Astrocyte of the cerebellum (primary cell): ENCODE measurements at regions not wholly inside any gene's neighbourhood (a gene's known extent, or its start where the extent isn't known, plus 50 kb on each side); places are given as distances from the start of the nearest gene placed in this dataset.

ENCODE experiments used
- DNase-seq: peaks from one replicate; pipeline ENCODE4 v3.0.0-alpha.2; 2011; ENCODE audit warnings: low read depth
- H3K4me3 ChIP-seq: 2 replicates; pipeline ENCODE4 v1.5.1; 2011; ENCODE audit warnings: mild to moderate bottlenecking, low read depth, low read length, moderate library complexity
- in situ Hi-C: cut with HindIII; loops from 2 replicates; pipeline ENCODE4 v1.10.0; 2017; ENCODE audit warnings: low sequenced_read_pairs
- TF ChIP-seq, protein P1 (sequence below): IDR thresholded peaks from 2 replicates; pipeline ENCODE4 v1.5.1; 2012; ENCODE audit warnings: low read length, low read depth, moderate library complexity, mild to moderate bottlenecking; ENCODE audit errors: missing control alignments

DNA sequence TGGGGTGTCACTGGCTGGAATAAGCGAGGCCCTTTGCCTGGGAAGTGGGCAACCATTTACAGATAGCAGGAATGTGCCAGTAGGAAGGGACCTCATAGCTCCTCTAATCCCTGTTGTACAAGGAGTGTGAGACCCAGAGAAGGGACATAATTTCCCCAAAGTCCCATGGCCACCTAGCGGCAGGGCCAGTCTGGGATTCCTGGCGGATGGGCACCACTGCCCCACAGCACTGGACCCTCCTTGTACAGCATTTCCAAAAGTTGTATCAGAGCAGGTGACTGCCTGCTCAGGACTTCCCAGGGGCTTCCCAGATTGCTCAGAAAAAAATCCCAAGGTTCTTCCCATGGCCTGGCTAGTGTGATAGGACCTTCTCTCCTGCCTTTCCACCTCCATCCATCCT is 185.8 kb downstream of the GLI2 start:
- H3K4me3 ChIP-seq: no peak overlapping the region
- DNase-seq: no peak
- TF ChIP-seq, protein P1, sequence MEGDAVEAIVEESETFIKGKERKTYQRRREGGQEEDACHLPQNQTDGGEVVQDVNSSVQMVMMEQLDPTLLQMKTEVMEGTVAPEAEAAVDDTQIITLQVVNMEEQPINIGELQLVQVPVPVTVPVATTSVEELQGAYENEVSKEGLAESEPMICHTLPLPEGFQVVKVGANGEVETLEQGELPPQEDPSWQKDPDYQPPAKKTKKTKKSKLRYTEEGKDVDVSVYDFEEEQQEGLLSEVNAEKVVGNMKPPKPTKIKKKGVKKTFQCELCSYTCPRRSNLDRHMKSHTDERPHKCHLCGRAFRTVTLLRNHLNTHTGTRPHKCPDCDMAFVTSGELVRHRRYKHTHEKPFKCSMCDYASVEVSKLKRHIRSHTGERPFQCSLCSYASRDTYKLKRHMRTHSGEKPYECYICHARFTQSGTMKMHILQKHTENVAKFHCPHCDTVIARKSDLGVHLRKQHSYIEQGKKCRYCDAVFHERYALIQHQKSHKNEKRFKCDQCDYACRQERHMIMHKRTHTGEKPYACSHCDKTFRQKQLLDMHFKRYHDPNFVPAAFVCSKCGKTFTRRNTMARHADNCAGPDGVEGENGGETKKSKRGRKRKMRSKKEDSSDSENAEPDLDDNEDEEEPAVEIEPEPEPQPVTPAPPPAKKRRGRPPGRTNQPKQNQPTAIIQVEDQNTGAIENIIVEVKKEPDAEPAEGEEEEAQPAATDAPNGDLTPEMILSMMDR: no peak
- in situ Hi-C loops: no loop called here

DNA sequence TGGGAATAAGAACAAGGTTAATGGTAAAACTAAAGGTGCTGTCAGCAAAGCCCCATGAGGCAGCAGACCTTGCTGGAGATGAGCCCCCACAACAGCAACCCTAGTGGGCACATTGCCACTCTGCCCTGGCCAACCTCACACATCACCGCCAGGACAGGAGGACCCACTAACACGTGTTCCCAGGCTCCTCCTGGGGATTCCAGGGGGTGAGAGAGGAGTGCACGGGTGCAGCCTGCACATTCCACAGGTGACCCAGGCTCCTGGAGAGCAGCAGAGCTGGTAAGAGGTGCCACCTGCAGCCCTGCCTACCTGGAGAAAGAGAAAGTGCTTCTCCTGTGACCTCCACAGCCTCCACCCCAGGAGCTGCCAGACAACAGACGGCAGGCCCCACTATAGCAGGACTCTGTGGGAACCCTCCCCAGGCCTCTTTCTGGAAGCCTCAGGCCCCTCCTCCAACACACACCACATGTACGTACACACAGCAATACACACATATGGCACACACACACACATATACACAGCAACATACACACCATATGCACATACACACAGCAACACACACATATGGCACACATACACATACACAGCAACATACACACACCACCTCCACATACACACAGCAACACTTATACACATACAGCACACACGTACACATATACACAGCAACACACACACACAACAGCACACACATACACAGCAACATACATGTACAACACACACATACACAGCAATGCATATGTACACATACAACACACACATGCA is 187.1 kb downstream of the GLI2 start:
- TF ChIP-seq, protein P1: no peak
- in situ Hi-C loops: no loop called here
- H3K4me3 ChIP-seq: no peak overlapping the region
- DNase-seq: no peak

DNA sequence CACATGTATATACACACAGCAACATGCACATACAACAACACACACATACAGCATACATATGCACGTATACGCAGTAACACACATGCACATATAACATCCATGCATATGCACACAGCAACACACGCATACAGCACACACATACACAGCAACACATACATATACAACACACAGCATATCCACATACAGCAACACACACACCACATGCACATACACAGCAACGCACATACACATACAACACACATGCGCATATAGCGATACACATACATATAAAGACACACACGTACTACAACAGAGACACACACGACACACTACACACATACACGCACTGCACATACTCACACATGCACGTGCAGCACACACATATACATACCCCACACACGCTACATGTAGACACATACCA is 187.8 kb downstream of the GLI2 start:
- no peak overlapping the region for H3K4me3 ChIP-seq
- in situ Hi-C loops: no loop called here
- TF ChIP-seq, protein P1: no peak
- no peak for DNase-seq

DNA sequence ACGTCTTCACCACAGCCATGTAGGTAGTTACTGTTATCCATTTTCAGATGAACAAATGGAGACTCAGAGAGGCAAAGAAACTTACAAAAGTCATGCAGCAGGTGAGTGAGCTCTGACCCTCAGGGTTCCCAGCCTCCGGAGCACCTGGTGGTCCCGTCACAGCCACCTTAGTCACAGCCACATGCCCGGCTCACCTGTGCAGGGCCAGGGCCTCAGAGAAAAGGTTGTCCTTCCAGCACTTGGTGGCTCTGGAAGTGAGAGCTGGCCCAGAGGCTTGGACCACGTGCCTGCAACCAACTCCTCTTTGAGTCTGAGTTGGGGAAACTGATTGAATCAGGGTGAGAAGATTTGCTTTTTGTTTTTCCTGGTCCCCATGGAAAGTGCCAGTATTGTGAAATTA is 189.3 kb downstream of the GLI2 start:
- in situ Hi-C loops: no loop called here
- TF ChIP-seq, protein P1: no peak
- no peak for DNase-seq
- no peak overlapping the region for H3K4me3 ChIP-seq

DNA sequence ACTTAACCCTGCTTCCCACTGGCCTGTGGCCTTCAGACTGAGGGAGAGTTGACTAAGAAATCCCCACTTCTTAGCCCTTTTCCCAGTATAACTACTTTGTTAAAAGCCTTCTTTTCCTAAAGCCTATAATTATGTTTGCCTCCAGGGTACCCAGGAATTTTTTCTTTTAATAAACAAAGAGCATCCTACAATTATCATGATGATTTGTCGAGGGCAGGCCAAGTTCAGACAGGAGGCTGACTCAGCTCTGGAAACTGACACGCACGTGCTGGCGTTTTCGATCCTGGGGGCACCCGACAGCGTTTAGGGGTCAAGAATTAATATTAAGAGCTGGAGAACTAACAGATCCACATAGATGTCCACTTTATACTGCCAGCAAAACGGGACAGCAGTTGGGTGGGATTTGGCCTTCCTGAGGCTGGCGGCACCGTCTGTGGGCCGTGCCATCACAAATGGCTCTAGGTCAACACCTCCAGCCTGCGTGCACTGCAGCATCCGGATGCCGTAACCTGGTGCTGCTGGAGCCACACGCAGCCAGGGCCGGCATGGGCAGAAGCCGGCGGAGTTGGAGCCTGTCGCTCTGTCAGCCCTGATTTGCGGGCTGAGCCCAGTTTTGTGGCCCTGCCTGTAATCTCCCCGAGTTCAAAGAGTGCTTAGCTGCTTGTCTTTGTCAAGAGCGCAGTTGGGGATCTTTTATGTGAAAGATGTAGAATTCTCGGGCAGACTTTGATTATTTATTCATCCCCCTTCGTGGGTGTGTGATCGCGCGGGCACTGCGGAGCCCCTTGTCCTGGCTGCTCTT is 191.0 kb downstream of the GLI2 start:
- TF ChIP-seq, protein P1: no peak
- no peak overlapping the region for H3K4me3 ChIP-seq
- DNase-seq: no peak
- in situ Hi-C loops: no loop called here

DNA sequence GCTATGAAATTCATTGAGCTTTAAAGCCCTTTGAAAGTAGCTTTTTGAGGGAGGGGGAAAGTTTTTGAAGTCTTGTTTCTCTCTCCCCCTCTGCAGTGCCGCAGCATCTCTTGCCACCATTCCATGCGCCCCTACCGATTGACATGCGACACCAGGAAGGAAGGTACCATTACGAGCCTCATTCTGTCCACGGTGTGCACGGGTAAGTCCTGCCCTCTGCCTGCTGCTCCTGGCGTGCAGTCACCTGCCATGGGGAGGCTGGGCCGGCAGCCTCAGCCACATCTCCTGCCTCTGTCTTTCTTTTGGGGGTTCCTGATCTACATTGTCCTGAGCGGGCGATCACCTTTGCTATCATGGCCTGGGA is 191.6 kb downstream of the GLI2 start:
- TF ChIP-seq, protein P1: no peak
- in situ Hi-C loops: no loop called here
- no peak overlapping the region for H3K4me3 ChIP-seq
- DNase-seq: no peak
